HT-29 (cell line): ENCODE measurements at regions not wholly inside any gene's neighbourhood (a gene's known extent, or its start where the extent isn't known, plus 50 kb on each side); places are given as distances from the start of the nearest gene placed in this dataset.

Experiments
- DNase-seq: peaks from one replicate; pipeline ENCODE4 v3.0.0-alpha.2; 2015; ENCODE audit warnings: low spot score

- DNase-seq = no peak
Observed at GRCh38 chr5:176733406-176734262, 76.7 kb upstream of the UNC5A start.

- no peak for DNase-seq
Observed at GRCh38 chr5:176734756-176735342, 75.5 kb upstream of the UNC5A start.

GRCh38 chr5:176735383-176736265 lies 74.7 kb upstream of the UNC5A start:
- no peak for DNase-seq

GRCh38 chr5:176736301-176736930 lies 73.9 kb upstream of the UNC5A start:
- no peak for DNase-seq

GRCh38 chr5:176736931-176737745 lies 73.2 kb upstream of the UNC5A start:
- DNase-seq = no peak

- DNase-seq = no peak
Observed at GRCh38 chr5:176737746-176738636, 72.4 kb upstream of the UNC5A start.

GRCh38 chr5:176738637-176739250 lies 71.6 kb upstream of the UNC5A start:
- DNase-seq = no peak

GRCh38 chr5:176739461-176740051 lies 70.8 kb upstream of the UNC5A start:
- no peak for DNase-seq

- no peak for DNase-seq
Observed at GRCh38 chr5:176740131-176740701, 70.1 kb upstream of the UNC5A start.

- DNase-seq = no peak
Observed at GRCh38 chr5:176740702-176741496, 69.5 kb upstream of the UNC5A start.

GRCh38 chr5:176741561-176742211 lies 68.7 kb upstream of the UNC5A start:
- no peak for DNase-seq

- DNase-seq = no peak
Observed at GRCh38 chr5:176742246-176743105, 67.9 kb upstream of the UNC5A start.

- DNase-seq = no peak
Observed at GRCh38 chr5:176743136-176743861, 67.1 kb upstream of the UNC5A start.

- DNase-seq = no peak
Observed at GRCh38 chr5:176743868-176744583, 66.3 kb upstream of the UNC5A start.

- DNase-seq = peak; percentile 34
Observed at GRCh38 chr5:176744584-176744965, 65.8 kb upstream of the UNC5A start.
